ENCODE measurements at regions not wholly inside any gene's neighbourhood (a gene's known extent, or its start where the extent isn't known, plus 50 kb on each side); places are given as distances from the start of the nearest gene placed in this dataset.

- Mint-ChIP-seq H3K27me3 (no peaks in the 10 kb centered on the region), H3K4me1 (ENCODE audit: low read depth) (no peaks in the 10 kb centered on the region), H3K27ac (no peak overlapping the region), H3K9me3 (peaks cover 1% of the 10 kb centered on the region), H3K4me3 (no peak overlapping the region), H3K36me3 (ENCODE audit: low read depth) (no peaks in the 10 kb centered on the region)
- no peak for TF ChIP-seq CTCF (IDR thresholded peaks at IDR 0.05)
- H3K4me1 ChIP-seq (ENCODE audit: insufficient read depth, low read length): no peaks in the 10 kb centered on the region
- intact Hi-C loops (cut with DNase I, micrococcal nuclease): no loop called here
- POLR2A ChIA-PET: no interaction called here
- CTCF ChIA-PET: no interaction called here
- H3K36me3 ChIP-seq (ENCODE audit: insufficient read depth, low read length): no peaks in the 10 kb centered on the region
- peaks cover 0 to 5% of the 10 kb centered on the region in 2 experiments for H3K9me3 ChIP-seq (ENCODE audit: control insufficient read depth in 1 of 2, insufficient read depth in 1 of 2, low read length in 2 of 2)
- H3K27ac ChIP-seq (ENCODE audit: low read depth in 1 of 2, low read length in 2 of 2): no peak overlapping the region
- no peak for ATAC-seq (ENCODE audit: poor library complexity)
- no peak for DNase-seq
- no peak overlapping the region for H3K4me3 ChIP-seq (ENCODE audit: low read length)
- peaks cover 0 to 4% of the 10 kb centered on the region in 2 experiments for H3K27me3 ChIP-seq (ENCODE audit: control insufficient read depth in 1 of 2, insufficient read depth in 2 of 2, low read length in 2 of 2)
These were observed 207.3 kb downstream of the HAUS1 start for GRCh38 chr18:46311491-46311890.

DNA sequence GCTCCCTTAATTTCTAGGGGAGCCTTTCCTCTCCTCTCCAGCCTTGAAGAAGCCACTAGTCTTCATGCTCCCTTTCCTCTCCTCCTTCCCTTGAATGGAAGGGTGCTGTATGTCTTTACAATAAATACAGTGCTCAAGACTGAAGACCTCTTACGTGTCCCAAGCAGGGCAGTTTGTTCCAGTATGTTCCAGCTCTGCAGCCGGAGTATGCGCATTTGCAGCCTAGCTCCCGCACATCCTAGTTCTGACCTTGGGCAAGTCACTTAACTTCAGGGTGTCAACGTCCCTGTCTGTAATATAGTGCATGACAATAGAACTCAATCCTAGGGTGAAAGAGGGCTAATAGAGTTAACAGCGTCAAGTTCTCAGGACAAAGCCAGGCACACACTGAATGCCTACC is 208.0 kb downstream of the HAUS1 start:
- ChIA-PET POLR2A (no interaction called here), CTCF (no interaction called here)
- Histone ChIP-seq H3K36me3 (ENCODE audit: insufficient read depth, low read length) (no peaks in the 10 kb centered on the region), H3K27ac (ENCODE audit: low read depth in 1 of 2, low read length in 2 of 2) (no peak overlapping the region), H3K4me3 (ENCODE audit: low read length) (no peak overlapping the region), H3K27me3 (ENCODE audit: control insufficient read depth in 1 of 2, insufficient read depth in 2 of 2, low read length in 2 of 2) (peaks cover 0 to 4% of the 10 kb centered on the region in 2 experiments), H3K9me3 (ENCODE audit: control insufficient read depth in 1 of 2, insufficient read depth in 1 of 2, low read length in 2 of 2) (peaks cover 0 to 5% of the 10 kb centered on the region in 2 experiments), H3K4me1 (ENCODE audit: insufficient read depth, low read length) (no peaks in the 10 kb centered on the region)
- Mint-ChIP-seq H3K27ac (no peak overlapping the region), H3K9me3 (no peaks in the 10 kb centered on the region), H3K27me3 (no peaks in the 10 kb centered on the region), H3K36me3 (ENCODE audit: low read depth) (no peaks in the 10 kb centered on the region), H3K4me1 (ENCODE audit: low read depth) (no peaks in the 10 kb centered on the region), H3K4me3 (no peak overlapping the region)
- DNase-seq (no peak), ATAC-seq (ENCODE audit: poor library complexity) (no peak)
- TF ChIP-seq CTCF (IDR thresholded peaks at IDR 0.05): no peak
- intact Hi-C loops (cut with DNase I, micrococcal nuclease): no loop called here

DNA sequence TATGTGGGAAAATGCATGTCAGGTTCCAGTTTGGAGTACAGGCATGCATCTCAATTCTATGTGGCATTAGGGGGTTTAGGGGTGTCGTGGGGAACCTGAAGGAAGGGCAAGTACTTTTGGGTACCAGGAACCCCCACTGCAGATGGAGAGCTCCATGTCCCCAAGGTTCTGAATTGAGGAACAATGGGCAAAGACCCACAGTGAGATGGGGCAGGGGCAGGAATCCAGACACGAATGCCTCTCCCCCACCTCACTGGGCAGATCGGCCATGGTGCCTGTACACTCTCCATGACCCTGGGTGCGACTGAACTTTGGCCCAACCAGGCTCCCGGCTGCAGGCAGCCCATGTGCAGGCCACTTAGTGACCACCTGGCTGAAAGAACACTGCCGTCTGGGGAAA is 209.3 kb downstream of the HAUS1 start:
- intact Hi-C loops (cut with DNase I, micrococcal nuclease): no loop called here
- Mint-ChIP-seq H3K4me3 (no peak overlapping the region), H3K36me3 (ENCODE audit: low read depth) (no peaks in the 10 kb centered on the region), H3K4me1 (ENCODE audit: low read depth) (no peaks in the 10 kb centered on the region), H3K9me3 (no peaks in the 10 kb centered on the region), H3K27me3 (no peaks in the 10 kb centered on the region), H3K27ac (no peak overlapping the region)
- Histone ChIP-seq H3K27ac (ENCODE audit: low read depth in 1 of 2, low read length in 2 of 2) (no peak overlapping the region), H3K4me1 (ENCODE audit: insufficient read depth, low read length) (no peaks in the 10 kb centered on the region), H3K9me3 (ENCODE audit: control insufficient read depth in 1 of 2, insufficient read depth in 1 of 2, low read length in 2 of 2) (peaks cover 0 to 5% of the 10 kb centered on the region in 2 experiments), H3K27me3 (ENCODE audit: control insufficient read depth in 1 of 2, insufficient read depth in 2 of 2, low read length in 2 of 2) (peaks cover 0 to 4% of the 10 kb centered on the region in 2 experiments), H3K4me3 (ENCODE audit: low read length) (no peak overlapping the region), H3K36me3 (ENCODE audit: insufficient read depth, low read length) (no peaks in the 10 kb centered on the region)
- ChIA-PET CTCF (no interaction called here), POLR2A (no interaction called here)
- ATAC-seq (ENCODE audit: poor library complexity): no peak
- no peak for DNase-seq
- TF ChIP-seq CTCF (IDR thresholded peaks at IDR 0.05): no peak

Measured in CD4-positive, alpha-beta T cell (primary cell).